Stimulated activated CD8-positive, alpha-beta memory T cell treated with anti-CD3 and anti-CD28 coated beads, Interleukin-15, amount 100 ng/mL, for 48 hours (primary cell): ENCODE measurements at regions not wholly inside any gene's neighbourhood (a gene's known extent, or its start where the extent isn't known, plus 50 kb on each side); places are given as distances from the start of the nearest gene placed in this dataset.

ENCODE experiments used
- DNase-seq, 2 donors: peaks; one replicate each; pipeline ENCODE4 v3.0.0-alpha.2; 2020; ENCODE audit warnings: low read depth in 2 of 2

GRCh38 chr5:166367391-166367790 lies 1924.1 kb upstream of the WWC1 start:
- no peak for DNase-seq

GRCh38 chr5:166369346-166369745 lies 1922.1 kb upstream of the WWC1 start:
- no peak for DNase-seq

DNA sequence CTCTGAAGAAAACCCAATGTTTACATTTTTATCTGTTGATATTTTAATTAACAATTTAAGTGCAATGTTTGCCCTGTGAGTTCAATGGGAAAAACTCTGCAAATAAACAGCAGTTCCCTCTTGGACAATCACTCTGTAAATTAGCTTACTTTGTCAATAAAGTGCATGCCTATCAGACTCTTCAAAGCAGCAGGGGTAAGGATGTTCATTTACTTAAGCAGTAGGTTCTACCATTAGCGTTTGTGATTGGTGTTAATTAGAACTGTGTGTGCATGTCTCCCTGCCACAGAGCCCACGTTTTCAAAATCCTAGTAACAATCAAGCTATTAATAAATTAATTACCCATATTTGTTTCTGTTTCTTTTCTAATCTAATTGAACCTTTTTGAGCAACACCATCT lies 1921.6 kb upstream of the WWC1 start:
- no peak for DNase-seq

GRCh38 chr5:166370928-166371690 lies 1920.3 kb upstream of the WWC1 start:
- no peak for DNase-seq

GRCh38 chr5:166373817-166374216 lies 1917.6 kb upstream of the WWC1 start:
- no peak for DNase-seq

DNA sequence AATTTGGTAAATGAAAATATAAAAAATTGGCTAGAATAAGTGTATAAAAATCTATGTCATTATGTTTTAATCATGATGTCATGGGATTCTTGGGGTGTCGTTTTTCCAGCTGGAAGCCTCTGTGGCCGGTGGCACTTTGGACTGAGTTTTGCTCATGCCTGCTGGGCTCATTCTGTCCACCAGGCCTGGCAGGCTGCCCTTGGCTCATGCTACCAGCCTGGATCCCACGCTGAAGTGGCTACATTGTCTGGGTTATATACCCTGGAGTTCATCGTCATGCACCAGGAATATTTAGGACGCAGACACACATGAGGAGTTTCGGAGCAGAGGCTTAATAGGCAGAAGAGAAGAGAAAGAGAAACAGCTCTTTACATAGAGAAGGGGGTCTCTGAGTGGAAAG lies 1913.7 kb upstream of the WWC1 start:
- DNase-seq = no peak

- no peak for DNase-seq
Observed at GRCh38 chr5:166379517-166379916, 1911.9 kb upstream of the WWC1 start.

DNA sequence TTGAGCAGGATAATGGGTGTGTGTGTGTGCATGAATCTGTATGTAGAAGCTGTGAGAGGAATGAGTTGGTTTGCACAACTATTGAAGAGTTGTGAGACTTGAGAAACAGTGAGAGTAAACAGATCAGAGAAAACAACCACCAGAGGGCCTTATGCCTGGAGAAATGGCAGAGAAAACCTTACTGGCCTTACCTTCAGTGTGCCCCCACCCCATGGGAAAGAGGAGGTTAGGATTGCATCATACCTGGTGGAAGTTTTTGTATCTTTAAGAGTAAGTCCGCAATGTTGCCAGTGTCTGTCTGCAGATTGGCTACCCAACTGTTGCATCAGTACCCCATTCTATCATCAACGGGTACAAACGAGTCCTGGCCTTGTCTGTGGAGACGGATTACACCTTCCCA lies 1909.4 kb upstream of the WWC1 start:
- DNase-seq = no peak

- no peak for DNase-seq
Observed at GRCh38 chr5:166398131-166398530, 1893.3 kb upstream of the WWC1 start.

DNA sequence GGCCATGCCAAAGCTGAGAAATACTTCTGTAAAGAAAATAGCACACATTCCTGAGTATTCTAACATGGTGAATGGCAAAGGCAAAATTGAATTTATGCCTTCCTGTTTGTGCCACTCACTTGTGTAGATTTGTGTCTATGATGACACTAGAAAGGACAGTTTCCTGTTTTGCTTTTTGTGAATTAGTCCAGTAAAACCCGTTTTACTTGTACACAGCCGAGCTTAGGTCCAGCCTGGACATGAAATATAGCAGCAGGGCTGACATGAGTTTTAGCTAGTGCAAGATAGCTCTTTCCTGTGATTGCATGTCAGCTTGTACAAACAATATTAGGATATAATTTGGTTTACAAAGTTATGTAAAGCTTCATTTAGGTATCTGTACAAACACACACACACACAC lies 1891.7 kb upstream of the WWC1 start:
- no peak for DNase-seq

- no peak for DNase-seq
Observed at GRCh38 chr5:166401391-166401790, 1890.1 kb upstream of the WWC1 start.

GRCh38 chr5:166412191-166412590 lies 1879.3 kb upstream of the WWC1 start:
- no peak for DNase-seq

DNA sequence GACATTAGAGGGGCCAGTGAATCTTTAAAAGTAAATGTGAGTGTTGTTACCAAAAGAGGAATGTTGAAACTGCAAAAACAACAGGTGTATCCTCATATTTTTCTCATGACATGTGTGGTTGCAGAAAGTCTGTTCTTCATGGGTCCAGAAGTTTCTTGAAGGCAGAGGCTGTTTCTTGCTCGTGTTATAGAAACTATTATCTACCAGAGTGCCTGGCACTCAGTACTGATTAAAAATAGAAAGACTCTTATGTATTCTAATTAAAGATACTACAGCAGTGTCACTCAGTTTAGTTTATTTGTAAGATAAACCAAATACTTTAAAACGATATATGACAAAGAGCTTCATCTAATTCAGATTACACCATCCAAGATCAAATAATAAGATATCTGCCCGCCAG lies 1864.2 kb upstream of the WWC1 start:
- DNase-seq = no peak

GRCh38 chr5:166428264-166428803 lies 1863.1 kb upstream of the WWC1 start:
- no peak for DNase-seq

- no peak for DNase-seq
Observed at GRCh38 chr5:166430491-166431319, 1860.7 kb upstream of the WWC1 start.

DNA sequence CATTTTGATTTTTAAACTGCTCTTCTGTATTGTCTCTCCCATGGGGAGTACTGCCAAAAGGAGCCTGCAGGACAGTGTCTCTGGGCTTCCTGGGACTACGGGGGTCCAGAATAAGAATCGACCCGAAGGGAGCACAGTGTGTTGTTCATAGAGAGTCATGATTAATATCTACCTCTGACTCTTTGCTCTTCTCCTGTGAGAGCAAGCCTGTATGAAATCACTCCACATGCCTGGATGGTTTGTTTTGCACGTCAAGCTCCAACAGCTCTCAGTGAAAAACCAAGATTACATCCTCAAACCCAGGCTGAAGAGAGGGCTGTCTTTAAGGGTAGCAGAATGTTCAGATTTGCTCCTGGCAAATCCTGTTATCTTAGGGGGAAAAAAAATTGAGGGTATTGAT lies 1860.0 kb upstream of the WWC1 start:
- no peak for DNase-seq

DNA sequence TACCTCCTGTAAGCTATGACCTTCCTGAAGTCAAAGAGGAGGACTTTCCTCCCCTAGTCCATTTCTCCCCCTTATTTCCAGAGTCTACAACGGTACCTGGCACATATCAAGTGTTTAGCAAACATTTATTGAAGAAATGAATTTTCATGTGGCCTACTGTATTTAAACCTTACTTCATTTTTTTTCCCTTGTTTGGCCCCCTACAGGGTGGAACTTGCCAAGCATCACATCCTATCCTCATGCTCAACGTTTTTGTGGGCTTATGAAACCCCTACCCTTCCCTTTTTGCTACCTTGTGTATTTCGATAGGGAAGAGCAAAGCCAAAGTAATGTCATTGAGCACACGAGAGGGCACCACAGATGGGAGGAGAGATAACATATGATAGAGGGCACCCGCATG lies 1857.8 kb upstream of the WWC1 start:
- DNase-seq = no peak

GRCh38 chr5:166436872-166437271 lies 1854.6 kb upstream of the WWC1 start:
- no peak for DNase-seq

DNA sequence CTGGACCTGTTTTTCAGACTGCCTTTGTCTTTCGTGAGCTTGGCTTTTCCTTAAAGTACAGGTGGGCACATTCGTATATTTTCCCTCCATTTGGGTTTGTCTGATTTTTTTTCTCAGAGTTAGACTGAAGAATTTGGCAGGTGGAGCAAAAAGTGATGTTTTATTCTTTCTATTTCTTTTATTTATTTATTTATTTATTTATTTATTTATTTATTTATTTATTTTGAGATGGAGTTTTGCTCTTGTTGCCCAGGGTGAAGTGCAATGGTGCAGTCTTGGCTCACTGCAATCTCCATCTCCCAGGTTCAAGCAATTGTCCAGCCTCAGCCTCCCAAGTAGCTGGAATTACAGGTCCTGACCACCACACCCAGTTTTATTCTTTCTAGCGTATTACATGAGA lies 1805.1 kb upstream of the WWC1 start:
- DNase-seq = no peak

DNA sequence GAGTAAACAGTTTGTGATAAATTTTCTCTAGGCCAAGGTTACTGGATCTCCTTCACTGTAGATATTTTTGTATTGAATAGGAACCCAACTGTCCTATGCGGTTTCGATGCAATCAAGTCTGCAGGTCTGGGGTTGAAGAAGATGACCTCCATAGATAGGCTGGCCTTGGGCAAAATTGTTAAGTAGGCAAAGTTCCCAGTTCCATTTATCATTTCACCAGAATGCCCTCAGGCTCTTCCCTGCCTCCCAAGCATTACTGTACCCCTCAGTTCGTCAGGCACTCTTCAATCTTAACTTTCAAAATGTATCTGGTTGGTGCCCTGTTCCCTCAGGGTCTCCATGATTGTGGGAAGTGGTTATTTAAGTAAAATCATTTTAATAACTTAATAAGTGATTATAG lies 1802.9 kb upstream of the WWC1 start:
- no peak for DNase-seq

GRCh38 chr5:166493040-166493439 lies 1798.4 kb upstream of the WWC1 start:
- DNase-seq = no peak

DNA sequence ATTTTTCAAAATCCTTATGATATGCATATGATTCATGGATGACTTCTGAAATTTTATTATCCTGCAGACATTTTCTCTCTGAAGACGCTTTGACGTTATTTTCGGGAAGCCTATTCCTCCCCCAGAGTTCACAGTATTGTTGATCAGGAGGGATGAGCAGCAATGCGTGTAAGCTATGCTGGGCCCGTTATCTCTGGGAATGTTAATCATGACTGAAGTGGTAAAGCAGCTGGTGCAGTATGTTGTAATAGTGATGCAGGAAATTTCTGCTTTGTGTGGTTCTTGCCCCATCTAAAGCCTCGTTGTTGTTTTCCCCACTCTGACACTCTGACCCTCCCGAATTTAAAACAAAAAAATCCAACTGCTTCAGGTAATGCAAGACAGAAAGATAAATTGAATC lies 1797.8 kb upstream of the WWC1 start:
- DNase-seq = no peak

DNA sequence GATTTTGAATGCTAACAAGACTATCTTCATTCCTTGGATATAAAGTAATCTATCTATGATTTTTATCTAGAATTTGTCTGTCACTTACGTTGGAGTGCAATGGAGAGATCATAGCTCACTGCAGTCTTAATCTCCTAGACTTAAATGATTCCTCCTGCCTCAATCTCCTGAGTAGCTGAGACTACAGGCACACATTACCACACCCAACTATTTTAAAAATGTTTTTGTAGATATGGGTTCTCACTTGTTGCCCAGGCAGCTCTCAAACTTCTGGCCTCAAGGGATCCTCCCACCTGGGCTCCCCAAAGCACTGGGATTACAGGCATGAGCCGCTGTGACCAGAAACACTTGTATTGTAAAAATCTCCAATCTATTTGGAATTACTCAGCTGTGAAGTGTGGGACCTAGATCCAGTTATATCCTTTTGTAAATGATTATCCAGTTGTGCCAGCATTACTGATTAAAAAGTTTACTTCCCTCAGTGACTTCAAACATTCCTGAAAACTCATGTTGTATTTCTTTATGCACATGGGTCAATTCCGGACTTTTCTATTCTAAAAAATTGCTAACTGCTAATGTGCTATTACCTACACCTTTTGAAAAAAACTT lies 1793.8 kb upstream of the WWC1 start:
- DNase-seq = no peak
